ENCODE measurements at regions not wholly inside any gene's neighbourhood (a gene's known extent, or its start where the extent isn't known, plus 50 kb on each side); places are given as distances from the start of the nearest gene placed in this dataset.

GRCh38 chr15:95848126-95848525 is 482.4 kb upstream of the NR2F2 start:
- TF ChIP-seq, protein P1, sequence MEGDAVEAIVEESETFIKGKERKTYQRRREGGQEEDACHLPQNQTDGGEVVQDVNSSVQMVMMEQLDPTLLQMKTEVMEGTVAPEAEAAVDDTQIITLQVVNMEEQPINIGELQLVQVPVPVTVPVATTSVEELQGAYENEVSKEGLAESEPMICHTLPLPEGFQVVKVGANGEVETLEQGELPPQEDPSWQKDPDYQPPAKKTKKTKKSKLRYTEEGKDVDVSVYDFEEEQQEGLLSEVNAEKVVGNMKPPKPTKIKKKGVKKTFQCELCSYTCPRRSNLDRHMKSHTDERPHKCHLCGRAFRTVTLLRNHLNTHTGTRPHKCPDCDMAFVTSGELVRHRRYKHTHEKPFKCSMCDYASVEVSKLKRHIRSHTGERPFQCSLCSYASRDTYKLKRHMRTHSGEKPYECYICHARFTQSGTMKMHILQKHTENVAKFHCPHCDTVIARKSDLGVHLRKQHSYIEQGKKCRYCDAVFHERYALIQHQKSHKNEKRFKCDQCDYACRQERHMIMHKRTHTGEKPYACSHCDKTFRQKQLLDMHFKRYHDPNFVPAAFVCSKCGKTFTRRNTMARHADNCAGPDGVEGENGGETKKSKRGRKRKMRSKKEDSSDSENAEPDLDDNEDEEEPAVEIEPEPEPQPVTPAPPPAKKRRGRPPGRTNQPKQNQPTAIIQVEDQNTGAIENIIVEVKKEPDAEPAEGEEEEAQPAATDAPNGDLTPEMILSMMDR (IDR thresholded peaks at IDR 0.05), result no peak
- TF ChIP-seq SP1 (CRISPR knock-in tag; conservative IDR thresholded peaks at IDR 0.05) (no peak), STAT6 (CRISPR knock-in tag; conservative IDR thresholded peaks at IDR 0.05; ENCODE audit: low read depth) (no peak), HMGXB4 (CRISPR knock-in tag; IDR thresholded peaks at IDR 0.05) (no peak), CREM (CRISPR knock-in tag; IDR thresholded peaks at IDR 0.05) (no peak), NR2C2 (CRISPR knock-in tag; IDR thresholded peaks at IDR 0.05) (no peak), JUN (CRISPR knock-in tag; IDR thresholded peaks at IDR 0.05) (no peak)
- TF ChIP-seq, protein P2, sequence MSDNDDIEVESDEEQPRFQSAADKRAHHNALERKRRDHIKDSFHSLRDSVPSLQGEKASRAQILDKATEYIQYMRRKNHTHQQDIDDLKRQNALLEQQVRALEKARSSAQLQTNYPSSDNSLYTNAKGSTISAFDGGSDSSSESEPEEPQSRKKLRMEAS (CRISPR knock-in tag; IDR thresholded peaks at IDR 0.05), result no peak
